RWPE1 (cell line): ENCODE measurements at regions not wholly inside any gene's neighbourhood (a gene's known extent, or its start where the extent isn't known, plus 50 kb on each side); places are given as distances from the start of the nearest gene placed in this dataset.

Source experiments
- CTCF ChIA-PET: fragments of 350-600 bp; sonication (Branson Sonifier 250); formaldehyde crosslinking; extraction: SDS; loops from one replicate; lab custom pipeline; 2021; lab: Yijun Ruan, JAX
- POLR2A ChIA-PET: fragments of 400-600 bp; formaldehyde crosslinking; extraction: SDS; loops from one replicate; lab custom pipeline; 2020; ENCODE audit warnings: antibody characterized with exemption; ENCODE audit not compliant: low non-redundant PET; lab: Yijun Ruan, JAX
- DNase-seq: peaks from one replicate; pipeline ENCODE4 v3.0.0; 2012; ENCODE audit warnings: low spot score
- H3K27ac ChIP-seq: fragments of 450-650 bp; 2 replicates; pipeline ENCODE4 v1.5.1; 2017
- CTCF ChIP-seq: fragments of 450-650 bp; conservative IDR thresholded peaks from 2 replicates; pipeline ENCODE4 v1.5.1; 2017; ENCODE audit warnings: low read depth, mild to moderate bottlenecking

- H3K27ac ChIP-seq, result no peak overlapping the region
- DNase-seq, result no peak
- ChIA-PET POLR2A (no interaction called here), CTCF (no interaction called here)
- no peak for TF ChIP-seq CTCF
Observed at GRCh38 chr14:84533181-84533725, 996.7 kb upstream of the FLRT2 start.

- DNase-seq, result no peak
- ChIA-PET POLR2A (no interaction called here), CTCF (no interaction called here)
- no peak for TF ChIP-seq CTCF
- H3K27ac ChIP-seq, result no peak overlapping the region
Observed at GRCh38 chr14:84533791-84534190, 996.2 kb upstream of the FLRT2 start.

- DNase-seq, result no peak
- ChIA-PET CTCF (no interaction called here), POLR2A (no interaction called here)
- no peak for TF ChIP-seq CTCF
- H3K27ac ChIP-seq, result no peak overlapping the region
Observed at GRCh38 chr14:84535484-84535883, 994.5 kb upstream of the FLRT2 start.

- no peak overlapping the region for H3K27ac ChIP-seq
- ChIA-PET CTCF (interaction anchor here (0.6 kb wide), 1 partner anchor 13 kb away, joined by 3 read pairs; no protein-coding TSS in a partner anchor), POLR2A (no interaction called here)
- DNase-seq, result no peak
- no peak for TF ChIP-seq CTCF
Observed at GRCh38 chr14:84535976-84536375, 994.0 kb upstream of the FLRT2 start.

GRCh38 chr14:84541018-84541417 is 988.9 kb upstream of the FLRT2 start:
- CTCF ChIA-PET, result no interaction called here
- no peak for TF ChIP-seq CTCF
- POLR2A ChIA-PET, result no interaction called here
- no peak for DNase-seq
- H3K27ac ChIP-seq, result no peak overlapping the region

- DNase-seq, result no peak
- ChIA-PET CTCF (no interaction called here), POLR2A (no interaction called here)
- H3K27ac ChIP-seq, result no peak overlapping the region
- TF ChIP-seq CTCF, result no peak
Observed at GRCh38 chr14:84543859-84544258, 986.1 kb upstream of the FLRT2 start.
